Fibroblast of lung (primary cell): ENCODE measurements at regions not wholly inside any gene's neighbourhood (a gene's known extent, or its start where the extent isn't known, plus 50 kb on each side); places are given as distances from the start of the nearest gene placed in this dataset.

Experiments
- DNase-seq, 2 donors: peaks; one replicate each; pipeline versions ENCODE4 v3.0.0 to v3.0.0-alpha.2; 2010; ENCODE audit warnings: low read depth in 2 of 2
- H2AFZ ChIP-seq: 2 replicates; pipeline ENCODE4 v1.5.1; 2012; ENCODE audit warnings: low read length, control low read depth, inconsistent platforms
- H3K27ac ChIP-seq: 2 replicates; pipeline ENCODE4 v1.5.1; 2011; ENCODE audit warnings: low read length, control low read depth; ENCODE audit not compliant: insufficient read depth
- H3K27me3 ChIP-seq: 2 replicates; pipeline ENCODE4 v1.5.1; 2011; ENCODE audit warnings: mild to moderate bottlenecking, low read length; ENCODE audit not compliant: control insufficient read depth, insufficient read depth
- H3K36me3 ChIP-seq: 2 replicates; pipeline ENCODE4 v1.5.1; 2011; ENCODE audit warnings: low read length; ENCODE audit not compliant: control insufficient read depth, insufficient read depth
- H3K4me1 ChIP-seq: 2 replicates; pipeline ENCODE4 v1.5.1; 2011; ENCODE audit warnings: low read length; ENCODE audit not compliant: control insufficient read depth, insufficient read depth; ENCODE audit errors: extremely low read depth
- H3K4me2 ChIP-seq: 2 replicates; pipeline ENCODE4 v1.5.1; 2011; ENCODE audit warnings: low read length, control low read depth; ENCODE audit not compliant: insufficient read depth; ENCODE audit errors: extremely low read depth
- H3K4me3 ChIP-seq, 4 experiments: fragments of 200-600 bp in 1 of 4; sonication (generic) in 1 of 4; replicated peaks in 1 of 4; 2 replicates each; pipeline ENCODE4 v1.5.1; 2011 to 2016; ENCODE audit warnings: low read length in 4 of 4, low read depth in 3 of 4, mild to moderate bottlenecking in 3 of 4, control low read depth in 2 of 4, inconsistent platforms in 1 of 4, mixed read lengths in 1 of 4; ENCODE audit not compliant: insufficient read depth in 1 of 4; ENCODE audit errors: control extremely low read depth in 1 of 4
- H3K79me2 ChIP-seq: 2 replicates; pipeline ENCODE4 v1.5.1; 2012; ENCODE audit warnings: mild to moderate bottlenecking, low read length, inconsistent platforms; ENCODE audit not compliant: control insufficient read depth, insufficient read depth
- H3K9ac ChIP-seq: 2 replicates; pipeline ENCODE4 v1.5.1; 2011; ENCODE audit warnings: mild to moderate bottlenecking, low read length, control low read depth; ENCODE audit not compliant: insufficient read depth
- H3K9me3 ChIP-seq: 2 replicates; pipeline ENCODE4 v1.5.1; 2012; ENCODE audit warnings: low read depth, low read length; ENCODE audit not compliant: control insufficient read depth, insufficient read depth
- H4K20me1 ChIP-seq: 2 replicates; pipeline ENCODE4 v1.5.1; 2011; ENCODE audit warnings: low read length; ENCODE audit not compliant: control insufficient read depth, insufficient read depth; ENCODE audit errors: extremely low read depth
- EZH2 ChIP-seq: IDR thresholded peaks from 2 replicates; pipeline ENCODE4 v1.5.1; 2012; ENCODE audit warnings: low read length, control low read depth, mild to moderate bottlenecking; ENCODE audit errors: missing control alignments
- TF ChIP-seq, protein P1 (sequence below), 2 donors: IDR thresholded peaks in 1 of 2; conservative IDR thresholded peaks in 1 of 2; 1 replicate in 1 of 2; 2 replicates in 1 of 2; pipeline ENCODE4 v1.5.1; 2011 to 2012; ENCODE audit warnings: low read length in 2 of 2, control low read depth in 1 of 2, inconsistent platforms in 1 of 2, low read depth in 1 of 2, mild to moderate bottlenecking in 1 of 2

DNA sequence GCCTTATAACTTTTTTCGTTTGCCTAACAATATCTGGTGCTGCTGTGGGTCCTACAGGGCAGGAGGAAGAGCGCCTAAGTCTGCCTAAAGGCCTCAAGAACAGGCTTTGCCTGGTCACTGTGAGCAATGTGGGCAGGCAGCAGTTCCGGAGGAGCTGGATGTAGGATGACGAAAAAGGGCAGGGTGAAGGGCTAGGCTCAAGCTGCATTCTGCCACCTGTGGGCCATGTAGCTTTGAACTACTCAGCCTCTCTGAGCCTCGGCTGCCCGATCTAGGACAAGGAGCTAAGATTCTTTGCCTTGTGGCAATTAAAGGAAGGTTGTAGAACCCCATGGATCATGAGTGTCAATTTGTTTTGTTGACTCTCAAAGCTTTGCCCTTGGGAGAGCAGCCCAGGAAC lies 57.1 kb upstream of the MAMLD1 start:
- Histone ChIP-seq H3K79me2 (no peaks in the 10 kb centered on the region), H3K4me2 (no peak overlapping the region), H3K9ac (no peak overlapping the region), H4K20me1 (no peaks in the 10 kb centered on the region), H3K36me3 (no peaks in the 10 kb centered on the region), H3K4me1 (no peaks in the 10 kb centered on the region), H3K9me3 (no peaks in the 10 kb centered on the region), H3K4me3 (no peak overlapping the region), H3K27ac (no peak overlapping the region), H2AFZ (no peak overlapping the region), H3K27me3 (no peaks in the 10 kb centered on the region)
- no peak for TF ChIP-seq EZH2
- TF ChIP-seq, protein P1, sequence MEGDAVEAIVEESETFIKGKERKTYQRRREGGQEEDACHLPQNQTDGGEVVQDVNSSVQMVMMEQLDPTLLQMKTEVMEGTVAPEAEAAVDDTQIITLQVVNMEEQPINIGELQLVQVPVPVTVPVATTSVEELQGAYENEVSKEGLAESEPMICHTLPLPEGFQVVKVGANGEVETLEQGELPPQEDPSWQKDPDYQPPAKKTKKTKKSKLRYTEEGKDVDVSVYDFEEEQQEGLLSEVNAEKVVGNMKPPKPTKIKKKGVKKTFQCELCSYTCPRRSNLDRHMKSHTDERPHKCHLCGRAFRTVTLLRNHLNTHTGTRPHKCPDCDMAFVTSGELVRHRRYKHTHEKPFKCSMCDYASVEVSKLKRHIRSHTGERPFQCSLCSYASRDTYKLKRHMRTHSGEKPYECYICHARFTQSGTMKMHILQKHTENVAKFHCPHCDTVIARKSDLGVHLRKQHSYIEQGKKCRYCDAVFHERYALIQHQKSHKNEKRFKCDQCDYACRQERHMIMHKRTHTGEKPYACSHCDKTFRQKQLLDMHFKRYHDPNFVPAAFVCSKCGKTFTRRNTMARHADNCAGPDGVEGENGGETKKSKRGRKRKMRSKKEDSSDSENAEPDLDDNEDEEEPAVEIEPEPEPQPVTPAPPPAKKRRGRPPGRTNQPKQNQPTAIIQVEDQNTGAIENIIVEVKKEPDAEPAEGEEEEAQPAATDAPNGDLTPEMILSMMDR (conservative IDR thresholded peaks at IDR 0.05 in 1 of 2, IDR thresholded peaks at IDR 0.05 in 1 of 2; ENCODE audit: low read depth in 1 of 2, low read length in 2 of 2): no peak
- DNase-seq: no peak

DNA sequence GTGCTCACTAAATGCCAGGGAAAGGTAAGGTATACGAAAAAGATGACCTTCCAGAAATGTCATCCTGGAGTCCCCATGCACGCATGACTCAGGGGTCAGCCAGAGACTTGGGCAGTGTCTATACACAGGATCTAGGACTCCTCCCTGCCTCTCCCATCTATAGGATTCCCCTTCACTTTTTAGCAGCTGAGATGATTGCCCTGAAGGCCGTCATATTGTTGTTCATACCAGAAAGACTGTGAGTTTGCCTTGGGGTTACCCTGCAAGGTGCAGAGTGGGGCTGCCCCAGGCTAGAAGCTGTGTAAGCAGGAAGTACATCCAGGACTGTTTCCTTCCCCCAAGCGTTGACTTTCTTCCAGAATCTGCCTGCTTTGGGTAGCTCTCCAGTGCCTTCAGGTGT lies 55.1 kb upstream of the MAMLD1 start:
- no peaks in the 10 kb centered on the region for H3K27me3 ChIP-seq
- H3K36me3 ChIP-seq: no peaks in the 10 kb centered on the region
- no peaks in the 10 kb centered on the region for H3K79me2 ChIP-seq
- H2AFZ ChIP-seq: no peak overlapping the region
- TF ChIP-seq, protein P1 (conservative IDR thresholded peaks at IDR 0.05 in 1 of 2, IDR thresholded peaks at IDR 0.05 in 1 of 2; ENCODE audit: low read depth in 1 of 2, low read length in 2 of 2): no peak
- TF ChIP-seq EZH2: no peak
- no peaks in the 10 kb centered on the region for H4K20me1 ChIP-seq
- H3K4me2 ChIP-seq: no peak overlapping the region
- H3K9me3 ChIP-seq: no peaks in the 10 kb centered on the region
- H3K27ac ChIP-seq: no peak overlapping the region
- no peak overlapping the region for H3K9ac ChIP-seq
- H3K4me1 ChIP-seq: no peaks in the 10 kb centered on the region
- no peak overlapping the region for H3K4me3 ChIP-seq
- no peak for DNase-seq

DNA sequence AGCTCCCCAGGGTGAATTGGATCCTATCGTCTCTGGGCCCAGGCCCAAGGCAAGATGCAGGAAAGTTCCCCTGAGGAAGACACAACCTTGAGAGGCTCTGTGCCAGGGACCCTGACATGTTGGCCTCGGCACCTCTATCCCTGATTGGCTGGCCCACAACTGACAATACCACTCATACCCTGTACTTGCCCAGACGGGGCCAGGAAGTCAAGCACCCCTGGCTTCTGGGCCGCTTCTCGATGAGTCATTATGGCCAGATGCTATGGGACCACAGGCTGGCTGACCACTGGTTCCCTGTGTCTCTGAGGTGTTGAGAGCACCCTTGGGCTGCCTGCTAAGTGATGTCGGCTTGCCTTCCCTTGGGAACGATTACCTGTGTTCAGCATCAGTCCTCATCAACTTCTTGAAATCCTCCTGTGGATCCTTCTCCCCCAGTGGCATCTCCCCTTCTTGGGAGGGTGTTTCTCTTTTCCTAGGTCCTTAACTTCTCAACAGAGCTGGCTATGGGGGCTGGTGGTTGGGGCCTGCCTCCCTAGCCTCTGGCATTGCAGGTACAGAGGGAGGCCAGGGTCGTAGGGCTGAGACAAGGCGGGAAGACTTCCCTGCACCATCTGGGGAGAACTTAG lies 54.5 kb upstream of the MAMLD1 start:
- H3K36me3 ChIP-seq: no peaks in the 10 kb centered on the region
- no peak overlapping the region for H3K4me3 ChIP-seq
- no peaks in the 10 kb centered on the region for H3K4me1 ChIP-seq
- no peaks in the 10 kb centered on the region for H3K79me2 ChIP-seq
- no peak overlapping the region for H3K27ac ChIP-seq
- H3K9me3 ChIP-seq: no peaks in the 10 kb centered on the region
- no peak for DNase-seq
- H3K27me3 ChIP-seq: no peaks in the 10 kb centered on the region
- H3K9ac ChIP-seq: no peak overlapping the region
- no peak overlapping the region for H2AFZ ChIP-seq
- no peak overlapping the region for H3K4me2 ChIP-seq
- TF ChIP-seq EZH2: no peak
- TF ChIP-seq, protein P1 (conservative IDR thresholded peaks at IDR 0.05 in 1 of 2, IDR thresholded peaks at IDR 0.05 in 1 of 2; ENCODE audit: low read depth in 1 of 2, low read length in 2 of 2): no peak
- H4K20me1 ChIP-seq: no peaks in the 10 kb centered on the region
